ENCODE measurements at regions not wholly inside any gene's neighbourhood (a gene's known extent, or its start where the extent isn't known, plus 50 kb on each side); places are given as distances from the start of the nearest gene placed in this dataset.

- TF ChIP-seq CTCF (conservative IDR thresholded peaks at IDR 0.05), result no peak
- no peak for TF ChIP-seq ZFX (IDR thresholded peaks at IDR 0.05)
Observed at GRCh38 chr2:121030523-121030922, 254.5 kb downstream of the TFCP2L1 start.

Data from C4-2B (cell line).